Panc1 (cell line): ENCODE measurements at regions not wholly inside any gene's neighbourhood (a gene's known extent, or its start where the extent isn't known, plus 50 kb on each side); places are given as distances from the start of the nearest gene placed in this dataset.

ENCODE experiments used
- ATAC-seq: fragments of 200-7000 bp; cut with Tn5 transposase; 2 replicates; pipeline ENCODE4 v1.9.1; 2020; ENCODE audit warnings: mild to moderate bottlenecking, moderate library complexity
- BruUV-seq: library from RNA; stranded (reverse); fragments of 400-500 nt; replicated peaks from 2 replicates; lab custom pipeline; 2021; lab: Mats Ljungman, UMichigan
- CTCF ChIA-PET: fragments of 300-600 bp; sonication (Branson Sonifier 250); formaldehyde crosslinking; loops from one replicate; lab custom pipeline; 2022; ENCODE audit warnings: antibody characterized with exemption; lab: Charles Lee
- POLR2A ChIA-PET: fragments of 300-600 bp; sonication (Branson Sonifier 250); formaldehyde crosslinking; loops from one replicate; lab custom pipeline; 2022; ENCODE audit warnings: antibody characterized with exemption; lab: Charles Lee
- DNase-seq: peaks from one replicate; pipeline ENCODE4 v3.0.0-alpha.2; 2010; ENCODE audit warnings: low read depth, low spot score
- H3K27ac ChIP-seq: 2 replicates; pipeline ENCODE4 v1.5.1; 2011; ENCODE audit warnings: mild to moderate bottlenecking, low read length, inconsistent platforms
- H3K27me3 ChIP-seq: fragments of 200-500 bp; sonication (Bioruptor generic); 2 replicates; pipeline ENCODE4 v1.6.0; 2014; ENCODE audit warnings: low read length, inconsistent platforms; ENCODE audit not compliant: control insufficient read depth, insufficient read depth
- H3K36me3 ChIP-seq: fragments of 200-500 bp; sonication (Bioruptor generic); 2 replicates; pipeline ENCODE4 v1.5.1; 2014; ENCODE audit warnings: inconsistent platforms, mild to moderate bottlenecking, low read length, moderate library complexity; ENCODE audit not compliant: control insufficient read depth, insufficient read depth
- H3K4me1 ChIP-seq: 2 replicates; pipeline ENCODE4 v1.5.1; 2011; ENCODE audit warnings: inconsistent platforms, mild to moderate bottlenecking, low read length, moderate library complexity; ENCODE audit not compliant: control insufficient read depth, insufficient read depth
- H3K4me3 ChIP-seq, 2 experiments: 2 replicates each; pipeline ENCODE4 v1.5.1; 2011 to 2012; ENCODE audit warnings: low read depth in 2 of 2, low read length in 2 of 2, mild to moderate bottlenecking in 2 of 2, inconsistent platforms in 1 of 2, moderate library complexity in 1 of 2
- H3K9me3 ChIP-seq: fragments of 200-500 bp; sonication (Bioruptor generic); 2 replicates; pipeline ENCODE4 v1.5.1; 2014; ENCODE audit warnings: low read depth, mild to moderate bottlenecking, inconsistent platforms, low read length, moderate library complexity; ENCODE audit not compliant: control insufficient read depth, insufficient read depth
- POLR2AphosphoS5 ChIP-seq: IDR thresholded peaks from 2 replicates; pipeline ENCODE4 v1.6.1; 2012; ENCODE audit warnings: mild to moderate bottlenecking, low read depth, low read length, moderate library complexity
- REST ChIP-seq, 2 experiments: IDR thresholded peaks; 2 replicates each; pipeline ENCODE4 v1.6.1; 2011 to 2012; ENCODE audit warnings: low read depth in 2 of 2, control low read depth in 1 of 2, low read length in 1 of 2, mild to moderate bottlenecking in 1 of 2, moderate library complexity in 1 of 2; ENCODE audit not compliant: insufficient read depth in 1 of 2
- SIN3A ChIP-seq: IDR thresholded peaks from 2 replicates; pipeline ENCODE4 v1.6.1; 2012; ENCODE audit warnings: low read depth, mild to moderate bottlenecking, low read length, moderate library complexity, borderline replicate concordance; ENCODE audit not compliant: insufficient read depth
- TCF7L2 ChIP-seq: IDR thresholded peaks from 2 replicates; pipeline ENCODE4 v1.6.1; 2011; ENCODE audit warnings: mild to moderate bottlenecking, low read depth, low read length, inconsistent platforms
- in situ Hi-C: cut with HindIII; loops from 2 replicates; pipeline ENCODE4 v1.10.0; 2016; ENCODE audit warnings: low sequenced_read_pairs, low pct_unique_long_range_greater_than_20kb
- intact Hi-C: fragments of 100-400 bp; cut with micrococcal nuclease; formaldehyde crosslinking; loops from one replicate; pipeline ENCODE4 v1.10.0; 2022; ENCODE audit not compliant: unreplicated experiment
- TF ChIP-seq, protein P1 (sequence below): fragments of 450-650 bp; IDR thresholded peaks from 2 replicates; pipeline ENCODE4 v1.5.1; 2017; ENCODE audit warnings: mild to moderate bottlenecking

GRCh38 chr5:109589986-109590385 is 99.7 kb upstream of the MAN2A1 start:
- H3K4me3 ChIP-seq, result no peak overlapping the region
- H3K27ac ChIP-seq, result no peak overlapping the region
- ATAC-seq (no peak), DNase-seq (no peak)
- BruUV-seq, result no TSS peak
- no peaks in the 10 kb centered on the region for H3K36me3 ChIP-seq
- intact Hi-C loops (no loop called here), in situ Hi-C loops (no loop called here)
- POLR2A ChIA-PET, result no interaction called here
- H3K4me1 ChIP-seq, result no peaks in the 10 kb centered on the region
- CTCF ChIA-PET, result no interaction called here
- no peaks in the 10 kb centered on the region for H3K27me3 ChIP-seq
- TF ChIP-seq POLR2AphosphoS5 (no peak), TCF7L2 (no peak), SIN3A (no peak), REST (IDR thresholded peaks at IDR 0.05; ENCODE audit: insufficient read depth in 1 of 2, low read depth in 2 of 2, low read length in 1 of 2) (no peak)
- TF ChIP-seq, protein P1, sequence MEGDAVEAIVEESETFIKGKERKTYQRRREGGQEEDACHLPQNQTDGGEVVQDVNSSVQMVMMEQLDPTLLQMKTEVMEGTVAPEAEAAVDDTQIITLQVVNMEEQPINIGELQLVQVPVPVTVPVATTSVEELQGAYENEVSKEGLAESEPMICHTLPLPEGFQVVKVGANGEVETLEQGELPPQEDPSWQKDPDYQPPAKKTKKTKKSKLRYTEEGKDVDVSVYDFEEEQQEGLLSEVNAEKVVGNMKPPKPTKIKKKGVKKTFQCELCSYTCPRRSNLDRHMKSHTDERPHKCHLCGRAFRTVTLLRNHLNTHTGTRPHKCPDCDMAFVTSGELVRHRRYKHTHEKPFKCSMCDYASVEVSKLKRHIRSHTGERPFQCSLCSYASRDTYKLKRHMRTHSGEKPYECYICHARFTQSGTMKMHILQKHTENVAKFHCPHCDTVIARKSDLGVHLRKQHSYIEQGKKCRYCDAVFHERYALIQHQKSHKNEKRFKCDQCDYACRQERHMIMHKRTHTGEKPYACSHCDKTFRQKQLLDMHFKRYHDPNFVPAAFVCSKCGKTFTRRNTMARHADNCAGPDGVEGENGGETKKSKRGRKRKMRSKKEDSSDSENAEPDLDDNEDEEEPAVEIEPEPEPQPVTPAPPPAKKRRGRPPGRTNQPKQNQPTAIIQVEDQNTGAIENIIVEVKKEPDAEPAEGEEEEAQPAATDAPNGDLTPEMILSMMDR, result no peak
- no peaks in the 10 kb centered on the region for H3K9me3 ChIP-seq

GRCh38 chr5:109589239-109589638 is 100.5 kb upstream of the MAN2A1 start:
- Histone ChIP-seq H3K27ac (no peak overlapping the region), H3K4me1 (no peaks in the 10 kb centered on the region), H3K4me3 (no peak overlapping the region), H3K9me3 (no peaks in the 10 kb centered on the region), H3K27me3 (no peaks in the 10 kb centered on the region), H3K36me3 (no peaks in the 10 kb centered on the region)
- CTCF ChIA-PET, result no interaction called here
- in situ Hi-C loops (no loop called here), intact Hi-C loops (no loop called here)
- DNase-seq (no peak), ATAC-seq (no peak)
- TF ChIP-seq TCF7L2, result no peak
- no peak for TF ChIP-seq REST (IDR thresholded peaks at IDR 0.05; ENCODE audit: insufficient read depth in 1 of 2, low read depth in 2 of 2, low read length in 1 of 2)
- POLR2A ChIA-PET, result no interaction called here
- BruUV-seq, result no TSS peak
